LNCAP (cell line): ENCODE measurements at regions not wholly inside any gene's neighbourhood (a gene's known extent, or its start where the extent isn't known, plus 50 kb on each side); places are given as distances from the start of the nearest gene placed in this dataset.

Source experiments
- TF ChIP-seq, protein P1 (sequence below): fragments of 450-650 bp; IDR thresholded peaks from 2 replicates; pipeline ENCODE4 v1.5.1; 2017; ENCODE audit warnings: mild to moderate bottlenecking

DNA sequence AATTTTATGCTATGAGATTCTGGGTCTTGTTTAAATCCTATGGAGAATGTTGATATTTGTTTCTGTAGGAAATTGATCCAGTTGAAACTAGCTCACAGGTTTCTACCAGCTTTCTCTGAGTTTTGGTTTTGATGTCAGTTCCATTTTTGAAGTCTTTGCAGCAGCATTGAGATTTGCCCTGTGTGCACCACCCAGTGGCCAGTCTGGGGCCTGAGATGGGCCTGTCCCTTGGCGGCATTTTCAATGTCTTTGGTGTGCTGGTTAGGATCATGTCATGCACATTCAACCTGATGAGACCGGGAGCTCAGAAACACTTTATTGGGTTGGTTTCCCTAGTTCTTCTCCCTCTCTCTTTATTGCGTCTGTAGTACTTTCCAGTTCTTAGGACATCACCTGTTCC is 395.2 kb upstream of the MAP3K7 start:
- TF ChIP-seq, protein P1, sequence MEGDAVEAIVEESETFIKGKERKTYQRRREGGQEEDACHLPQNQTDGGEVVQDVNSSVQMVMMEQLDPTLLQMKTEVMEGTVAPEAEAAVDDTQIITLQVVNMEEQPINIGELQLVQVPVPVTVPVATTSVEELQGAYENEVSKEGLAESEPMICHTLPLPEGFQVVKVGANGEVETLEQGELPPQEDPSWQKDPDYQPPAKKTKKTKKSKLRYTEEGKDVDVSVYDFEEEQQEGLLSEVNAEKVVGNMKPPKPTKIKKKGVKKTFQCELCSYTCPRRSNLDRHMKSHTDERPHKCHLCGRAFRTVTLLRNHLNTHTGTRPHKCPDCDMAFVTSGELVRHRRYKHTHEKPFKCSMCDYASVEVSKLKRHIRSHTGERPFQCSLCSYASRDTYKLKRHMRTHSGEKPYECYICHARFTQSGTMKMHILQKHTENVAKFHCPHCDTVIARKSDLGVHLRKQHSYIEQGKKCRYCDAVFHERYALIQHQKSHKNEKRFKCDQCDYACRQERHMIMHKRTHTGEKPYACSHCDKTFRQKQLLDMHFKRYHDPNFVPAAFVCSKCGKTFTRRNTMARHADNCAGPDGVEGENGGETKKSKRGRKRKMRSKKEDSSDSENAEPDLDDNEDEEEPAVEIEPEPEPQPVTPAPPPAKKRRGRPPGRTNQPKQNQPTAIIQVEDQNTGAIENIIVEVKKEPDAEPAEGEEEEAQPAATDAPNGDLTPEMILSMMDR: peak; percentile 15; the same call in 1 of the 2 replicates

DNA sequence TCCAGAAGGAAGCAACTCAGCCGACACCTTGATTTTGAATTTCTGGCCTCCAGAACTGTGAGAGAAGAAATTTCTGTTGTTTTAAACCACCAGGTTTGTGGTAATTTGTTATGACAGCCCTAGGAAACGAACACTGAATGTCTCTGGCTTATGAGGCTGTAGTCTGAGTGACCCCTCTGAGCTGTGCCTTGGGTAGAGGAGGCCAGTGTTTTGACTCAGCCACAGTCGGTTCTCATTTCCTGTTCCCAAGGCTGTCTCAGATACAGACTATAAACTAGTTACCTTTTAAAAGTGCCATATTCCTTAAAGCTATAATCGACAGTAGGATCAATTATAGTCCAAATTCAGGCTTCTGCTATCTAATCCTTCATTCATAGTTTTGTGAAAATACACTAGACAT is 391.2 kb upstream of the MAP3K7 start:
- TF ChIP-seq, protein P1: no peak

DNA sequence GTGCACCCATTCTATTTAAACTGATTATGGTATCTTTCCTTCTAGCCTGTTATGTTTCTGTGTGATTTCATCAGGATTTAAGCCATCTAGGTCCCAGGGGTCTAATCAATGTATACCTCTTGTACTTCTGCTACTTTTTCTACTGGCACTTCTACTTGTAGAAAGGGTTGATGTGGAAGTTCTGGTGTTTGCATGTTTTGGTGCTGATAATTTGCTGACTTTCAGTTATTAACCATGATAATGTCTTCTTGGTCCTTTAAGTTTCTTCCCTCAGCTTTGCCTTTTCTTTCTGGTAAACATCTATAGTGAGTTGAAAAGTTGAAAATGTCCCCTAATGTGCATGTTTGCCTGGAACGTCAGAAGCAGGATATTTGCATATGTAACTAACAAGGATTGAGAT is 390.6 kb upstream of the MAP3K7 start:
- TF ChIP-seq, protein P1: no peak

DNA sequence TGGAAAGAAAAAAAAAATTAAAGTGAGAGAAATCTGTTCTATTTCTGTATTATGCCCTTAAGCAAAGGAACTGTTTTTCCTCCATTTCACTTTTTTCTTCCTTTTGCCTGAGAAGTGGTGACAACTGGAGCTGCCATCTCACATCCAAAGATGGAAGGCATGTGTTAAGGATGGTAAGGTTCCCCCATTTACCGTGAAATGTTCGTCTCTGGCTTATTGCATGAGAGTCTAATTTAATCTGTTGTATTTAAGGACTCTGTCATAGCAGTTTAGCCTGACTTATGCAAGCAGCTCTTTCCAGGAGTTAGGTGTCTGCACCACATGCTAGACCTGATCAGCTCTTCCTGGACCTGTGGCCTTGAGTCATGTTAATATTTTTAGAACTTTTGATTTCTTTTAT is 389.5 kb upstream of the MAP3K7 start:
- TF ChIP-seq, protein P1: no peak

DNA sequence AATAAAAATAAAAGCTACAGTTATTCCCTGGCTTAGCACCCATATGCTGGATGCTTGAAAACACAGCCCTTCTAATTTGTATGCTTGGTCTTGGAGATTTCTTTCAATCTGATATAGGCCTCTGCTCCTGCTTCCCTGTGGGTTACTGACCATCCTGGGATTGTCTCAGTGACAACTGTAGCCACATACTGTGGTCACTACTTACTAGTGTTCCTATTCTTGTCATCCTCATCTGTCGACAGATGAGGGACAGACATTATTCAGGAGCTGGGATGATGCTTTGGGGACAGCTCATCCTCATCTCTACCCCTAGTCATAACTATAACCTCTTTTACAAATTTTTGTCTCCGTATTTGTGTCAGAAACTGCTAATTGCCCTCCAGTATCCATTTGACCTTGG is 388.9 kb upstream of the MAP3K7 start:
- TF ChIP-seq, protein P1: no peak

DNA sequence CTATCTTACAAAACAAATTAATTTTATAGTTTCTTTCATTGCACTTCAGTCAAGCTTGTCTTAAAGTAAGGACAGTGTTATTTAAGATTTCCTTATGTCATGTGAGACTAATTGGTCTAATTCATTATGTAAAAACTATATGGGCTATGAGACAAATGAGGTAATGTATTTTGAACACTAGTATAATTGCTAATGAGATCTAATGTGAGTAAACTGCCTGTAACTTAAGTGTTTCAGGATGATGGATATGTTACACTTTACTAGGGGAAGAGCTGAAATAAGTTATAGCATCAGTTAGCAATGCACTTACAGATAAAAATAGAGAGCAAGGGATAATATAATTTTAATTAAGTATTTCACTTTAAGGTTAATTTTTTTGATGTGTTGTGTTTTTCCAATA is 386.3 kb upstream of the MAP3K7 start:
- TF ChIP-seq, protein P1: no peak

DNA sequence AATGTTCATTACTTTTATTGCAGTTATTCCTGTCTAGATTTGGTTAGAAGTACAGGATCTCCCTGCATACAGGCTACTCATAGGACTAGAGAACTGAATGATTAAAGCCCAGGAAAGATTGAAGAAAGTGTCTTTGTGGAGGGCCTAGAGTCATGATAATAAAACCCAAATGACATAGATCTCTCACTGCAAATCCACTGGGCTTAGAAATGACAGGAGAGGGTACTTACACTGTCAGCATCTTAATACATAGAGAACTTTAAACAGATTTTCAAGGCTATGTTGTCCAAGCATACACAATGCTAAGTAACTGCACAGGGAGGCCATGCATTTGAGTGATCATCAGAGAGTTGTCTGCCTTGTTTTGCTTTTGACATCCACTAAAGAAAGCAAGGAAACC is 383.8 kb upstream of the MAP3K7 start:
- TF ChIP-seq, protein P1: no peak

DNA sequence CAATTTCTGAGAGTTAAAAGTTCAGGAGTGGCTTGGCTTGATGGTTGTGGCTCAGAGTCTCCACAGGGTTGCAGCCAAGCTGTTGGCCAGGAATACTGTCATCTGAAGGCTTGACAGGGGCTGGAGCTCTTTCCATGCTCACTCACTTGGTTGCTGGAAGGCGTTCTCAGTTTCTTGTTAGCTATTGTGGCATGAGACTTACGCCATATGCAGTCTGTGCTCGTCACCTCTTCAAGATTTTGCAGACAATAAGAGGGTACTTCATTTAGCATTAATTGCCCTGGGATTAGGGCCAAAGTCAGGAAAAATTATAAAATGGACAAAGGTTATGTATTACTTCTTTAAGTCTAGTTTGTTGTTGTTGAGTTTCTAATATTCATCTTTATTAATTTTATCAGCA is 380.6 kb upstream of the MAP3K7 start:
- TF ChIP-seq, protein P1: no peak
